ENCODE measurements at regions not wholly inside any gene's neighbourhood (a gene's known extent, or its start where the extent isn't known, plus 50 kb on each side); places are given as distances from the start of the nearest gene placed in this dataset.

DNA sequence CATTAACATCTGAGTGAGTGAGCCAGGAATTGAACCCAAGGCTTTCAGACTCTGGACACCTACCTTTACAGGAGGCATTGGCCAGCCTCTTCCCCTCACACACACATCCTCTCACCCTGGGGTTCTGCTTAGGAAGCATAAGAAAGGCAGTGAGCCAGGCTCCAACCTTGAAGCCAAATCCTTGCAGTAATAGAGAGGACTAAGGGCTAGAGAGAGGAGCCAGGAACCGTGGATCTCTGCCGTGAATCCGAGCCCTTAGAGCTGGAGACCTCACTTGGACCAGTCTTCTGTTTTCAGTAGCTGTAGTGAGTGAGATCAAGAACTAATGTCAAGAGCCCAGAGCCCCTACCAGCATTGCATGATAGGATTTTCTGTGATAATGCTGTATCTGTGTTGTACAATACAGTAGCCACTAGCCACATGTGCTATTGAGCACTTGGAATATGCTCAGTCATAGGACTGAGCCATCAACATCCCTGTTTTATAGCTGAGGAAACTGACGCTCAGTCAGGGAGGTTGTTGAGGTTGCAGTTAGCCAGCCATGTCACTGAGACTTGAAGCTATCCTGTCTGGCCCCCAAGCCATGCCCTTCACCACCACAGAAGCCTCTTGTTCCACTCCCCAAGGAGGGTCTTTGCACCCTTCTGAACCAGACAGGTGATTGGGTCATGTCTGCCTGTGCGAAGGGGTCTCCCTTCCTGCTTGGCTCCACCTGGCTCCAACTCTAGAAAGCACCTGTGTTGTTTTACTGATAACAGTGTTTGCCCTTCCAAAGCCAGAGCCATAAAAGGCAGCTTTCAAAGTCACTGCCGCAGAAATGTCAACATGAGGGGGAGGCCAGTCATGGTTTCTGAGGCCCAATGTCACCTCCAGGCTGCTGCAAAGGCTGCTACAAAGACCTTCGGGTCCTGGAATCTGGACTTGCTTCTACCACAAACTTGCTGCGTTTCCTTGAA is 101.1 kb upstream of the JUN start (continued):
- TF ChIP-seq, protein P1, sequence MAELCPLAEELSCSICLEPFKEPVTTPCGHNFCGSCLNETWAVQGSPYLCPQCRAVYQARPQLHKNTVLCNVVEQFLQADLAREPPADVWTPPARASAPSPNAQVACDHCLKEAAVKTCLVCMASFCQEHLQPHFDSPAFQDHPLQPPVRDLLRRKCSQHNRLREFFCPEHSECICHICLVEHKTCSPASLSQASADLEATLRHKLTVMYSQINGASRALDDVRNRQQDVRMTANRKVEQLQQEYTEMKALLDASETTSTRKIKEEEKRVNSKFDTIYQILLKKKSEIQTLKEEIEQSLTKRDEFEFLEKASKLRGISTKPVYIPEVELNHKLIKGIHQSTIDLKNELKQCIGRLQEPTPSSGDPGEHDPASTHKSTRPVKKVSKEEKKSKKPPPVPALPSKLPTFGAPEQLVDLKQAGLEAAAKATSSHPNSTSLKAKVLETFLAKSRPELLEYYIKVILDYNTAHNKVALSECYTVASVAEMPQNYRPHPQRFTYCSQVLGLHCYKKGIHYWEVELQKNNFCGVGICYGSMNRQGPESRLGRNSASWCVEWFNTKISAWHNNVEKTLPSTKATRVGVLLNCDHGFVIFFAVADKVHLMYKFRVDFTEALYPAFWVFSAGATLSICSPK (IDR thresholded peaks at IDR 0.05; ENCODE audit: borderline replicate concordance), result no peak
- TF ChIP-seq GTF2E2 (tag; IDR thresholded peaks at IDR 0.05) (no peak), MED1 (CRISPR knock-in tag; IDR thresholded peaks at IDR 0.05; ENCODE audit: borderline replicate concordance) (no peak), POLR2AphosphoS5 (IDR thresholded peaks at IDR 0.05; ENCODE audit: control insufficient read depth, insufficient read depth, low read depth, low read length) (peak; percentile 59; the same call in 1 of the 2 replicates), ZZZ3 (IDR thresholded peaks at IDR 0.05) (no peak), ZNF507 (tag; conservative IDR thresholded peaks at IDR 0.05) (no peak), HMG20B (CRISPR knock-in tag; IDR thresholded peaks at IDR 0.05) (no peak), SMAD4 (CRISPR knock-in tag; conservative IDR thresholded peaks at IDR 0.05) (peak; percentile 89), SAFB2 (IDR thresholded peaks at IDR 0.05; ENCODE audit: borderline replicate concordance, low read depth, low read length, severe bottlenecking) (no peak), ZNF57 (CRISPR knock-in tag; IDR thresholded peaks at IDR 0.05) (0 out of 2 replicates have a peak, but pooled peaks have one; percentile 30), RCOR1 (IDR thresholded peaks at IDR 0.05; ENCODE audit: borderline replicate concordance in 1 of 2, low read depth in 2 of 2, low read length in 2 of 2) (peak in 1 of 2 experiments; percentile 66; a peak in 1 of 4 replicates), IRF2 (CRISPR knock-in tag; IDR thresholded peaks at IDR 0.05) (no peak), CXXC5 (CRISPR knock-in tag; IDR thresholded peaks at IDR 0.05) (peak; percentile 69), RFX1 (IDR thresholded peaks at IDR 0.05) (no peak), RBFOX2 (IDR thresholded peaks at IDR 0.05; ENCODE audit: low read depth, low read length) (no peak)
- TF ChIP-seq, protein P2, sequence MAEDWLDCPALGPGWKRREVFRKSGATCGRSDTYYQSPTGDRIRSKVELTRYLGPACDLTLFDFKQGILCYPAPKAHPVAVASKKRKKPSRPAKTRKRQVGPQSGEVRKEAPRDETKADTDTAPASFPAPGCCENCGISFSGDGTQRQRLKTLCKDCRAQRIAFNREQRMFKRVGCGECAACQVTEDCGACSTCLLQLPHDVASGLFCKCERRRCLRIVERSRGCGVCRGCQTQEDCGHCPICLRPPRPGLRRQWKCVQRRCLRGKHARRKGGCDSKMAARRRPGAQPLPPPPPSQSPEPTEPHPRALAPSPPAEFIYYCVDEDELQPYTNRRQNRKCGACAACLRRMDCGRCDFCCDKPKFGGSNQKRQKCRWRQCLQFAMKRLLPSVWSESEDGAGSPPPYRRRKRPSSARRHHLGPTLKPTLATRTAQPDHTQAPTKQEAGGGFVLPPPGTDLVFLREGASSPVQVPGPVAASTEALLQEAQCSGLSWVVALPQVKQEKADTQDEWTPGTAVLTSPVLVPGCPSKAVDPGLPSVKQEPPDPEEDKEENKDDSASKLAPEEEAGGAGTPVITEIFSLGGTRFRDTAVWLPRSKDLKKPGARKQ (CRISPR knock-in tag; IDR thresholded peaks at IDR 0.05), result no peak
- TF ChIP-seq, protein P3, sequence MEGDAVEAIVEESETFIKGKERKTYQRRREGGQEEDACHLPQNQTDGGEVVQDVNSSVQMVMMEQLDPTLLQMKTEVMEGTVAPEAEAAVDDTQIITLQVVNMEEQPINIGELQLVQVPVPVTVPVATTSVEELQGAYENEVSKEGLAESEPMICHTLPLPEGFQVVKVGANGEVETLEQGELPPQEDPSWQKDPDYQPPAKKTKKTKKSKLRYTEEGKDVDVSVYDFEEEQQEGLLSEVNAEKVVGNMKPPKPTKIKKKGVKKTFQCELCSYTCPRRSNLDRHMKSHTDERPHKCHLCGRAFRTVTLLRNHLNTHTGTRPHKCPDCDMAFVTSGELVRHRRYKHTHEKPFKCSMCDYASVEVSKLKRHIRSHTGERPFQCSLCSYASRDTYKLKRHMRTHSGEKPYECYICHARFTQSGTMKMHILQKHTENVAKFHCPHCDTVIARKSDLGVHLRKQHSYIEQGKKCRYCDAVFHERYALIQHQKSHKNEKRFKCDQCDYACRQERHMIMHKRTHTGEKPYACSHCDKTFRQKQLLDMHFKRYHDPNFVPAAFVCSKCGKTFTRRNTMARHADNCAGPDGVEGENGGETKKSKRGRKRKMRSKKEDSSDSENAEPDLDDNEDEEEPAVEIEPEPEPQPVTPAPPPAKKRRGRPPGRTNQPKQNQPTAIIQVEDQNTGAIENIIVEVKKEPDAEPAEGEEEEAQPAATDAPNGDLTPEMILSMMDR (IDR thresholded peaks at IDR 0.05 in 2 of 3, conservative IDR thresholded peaks at IDR 0.05 in 1 of 3; ENCODE audit: insufficient read depth in 2 of 3, low read depth in 1 of 3, low read length in 3 of 3), result no peak; a peak in 1 of 6 replicates
- TF ChIP-seq, protein P4, sequence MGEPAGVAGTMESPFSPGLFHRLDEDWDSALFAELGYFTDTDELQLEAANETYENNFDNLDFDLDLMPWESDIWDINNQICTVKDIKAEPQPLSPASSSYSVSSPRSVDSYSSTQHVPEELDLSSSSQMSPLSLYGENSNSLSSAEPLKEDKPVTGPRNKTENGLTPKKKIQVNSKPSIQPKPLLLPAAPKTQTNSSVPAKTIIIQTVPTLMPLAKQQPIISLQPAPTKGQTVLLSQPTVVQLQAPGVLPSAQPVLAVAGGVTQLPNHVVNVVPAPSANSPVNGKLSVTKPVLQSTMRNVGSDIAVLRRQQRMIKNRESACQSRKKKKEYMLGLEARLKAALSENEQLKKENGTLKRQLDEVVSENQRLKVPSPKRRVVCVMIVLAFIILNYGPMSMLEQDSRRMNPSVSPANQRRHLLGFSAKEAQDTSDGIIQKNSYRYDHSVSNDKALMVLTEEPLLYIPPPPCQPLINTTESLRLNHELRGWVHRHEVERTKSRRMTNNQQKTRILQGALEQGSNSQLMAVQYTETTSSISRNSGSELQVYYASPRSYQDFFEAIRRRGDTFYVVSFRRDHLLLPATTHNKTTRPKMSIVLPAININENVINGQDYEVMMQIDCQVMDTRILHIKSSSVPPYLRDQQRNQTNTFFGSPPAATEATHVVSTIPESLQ (CRISPR knock-in tag; IDR thresholded peaks at IDR 0.05), result no peak
- TF ChIP-seq, protein P5, sequence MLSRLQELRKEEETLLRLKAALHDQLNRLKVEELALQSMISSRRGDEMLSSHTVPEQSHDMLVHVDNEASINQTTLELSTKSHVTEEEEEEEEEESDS (CRISPR knock-in tag; IDR thresholded peaks at IDR 0.05), result no peak
